HepG2 (cell line): ENCODE measurements at regions not wholly inside any gene's neighbourhood (a gene's known extent, or its start where the extent isn't known, plus 50 kb on each side); places are given as distances from the start of the nearest gene placed in this dataset.

Experiments
- AHR ChIP-seq: IDR thresholded peaks from 2 replicates; pipeline ENCODE4 v1.6.1; 2018; ENCODE audit warnings: missing genetic modification reagents, missing compliant biosample characterization
- ATF7-NPFF ChIP-seq: sonication (generic); formaldehyde crosslinking; IDR thresholded peaks from 2 replicates; pipeline ENCODE4 v1.8.1; 2023; ENCODE audit warnings: mild to moderate bottlenecking, low read depth, missing genetic modification reagents, moderate library complexity
- CBFB ChIP-seq: sonication (generic); formaldehyde crosslinking; IDR thresholded peaks from 2 replicates; pipeline ENCODE4 v1.4.0; 2020; ENCODE audit warnings: missing genetic modification reagents
- CREM ChIP-seq, 2 experiments: sonication (generic) in 1 of 2; formaldehyde crosslinking in 1 of 2; IDR thresholded peaks; 2 replicates each; pipeline versions ENCODE4 v1.4.0 to v1.6.1; 2016 to 2020; ENCODE audit warnings: antibody characterized with exemption in 1 of 2, mild to moderate bottlenecking in 1 of 2, missing genetic modification reagents in 1 of 2
- JUN ChIP-seq: sonication (generic); formaldehyde crosslinking; IDR thresholded peaks from 2 replicates; pipeline ENCODE4 v1.4.0; 2020; ENCODE audit warnings: mild to moderate bottlenecking, missing genetic modification reagents
- KLF12 ChIP-seq: sonication (generic); formaldehyde crosslinking; IDR thresholded peaks from 2 replicates; pipeline ENCODE4 v1.4.0; 2020; ENCODE audit warnings: missing genetic modification reagents, borderline replicate concordance
- MAZ ChIP-seq, 2 experiments: sonication (generic) in 1 of 2; formaldehyde crosslinking in 1 of 2; IDR thresholded peaks; 2 replicates each; pipeline versions ENCODE4 v1.5.0 to v1.6.1; 2012 to 2020; ENCODE audit warnings: low read depth in 2 of 2, mild to moderate bottlenecking in 2 of 2, borderline replicate concordance in 1 of 2, improper control_type of control experiment in 1 of 2, low read length in 1 of 2, missing genetic modification reagents in 1 of 2, moderate library complexity in 1 of 2
- MLLT10 ChIP-seq: sonication (generic); formaldehyde crosslinking; IDR thresholded peaks from 2 replicates; pipeline ENCODE4 v1.4.0; 2020; ENCODE audit warnings: missing genetic modification reagents
- NFIC ChIP-seq: IDR thresholded peaks from 2 replicates; pipeline ENCODE4 v1.6.1; 2012; ENCODE audit warnings: mild to moderate bottlenecking, low read length, inconsistent platforms
- PAWR ChIP-seq: sonication (generic); formaldehyde crosslinking; IDR thresholded peaks from 2 replicates; pipeline ENCODE4 v1.4.0; 2020; ENCODE audit warnings: missing genetic modification reagents, mild to moderate bottlenecking, borderline replicate concordance
- SMAD3 ChIP-seq: sonication (generic); formaldehyde crosslinking; IDR thresholded peaks from 2 replicates; pipeline ENCODE4 v1.4.0; 2020; ENCODE audit warnings: missing genetic modification reagents
- SNAPC2 ChIP-seq: sonication (generic); formaldehyde crosslinking; IDR thresholded peaks from 2 replicates; pipeline ENCODE4 v1.8.1; 2022; ENCODE audit warnings: mild to moderate bottlenecking, missing genetic modification reagents
- TAF15 ChIP-seq: fragments of 200-400 bp; formaldehyde crosslinking; IDR thresholded peaks from one replicate; pipeline ENCODE4 v1.6.1; 2018; ENCODE audit warnings: mild to moderate bottlenecking, low read depth, low read length; ENCODE audit not compliant: poor library complexity, severe bottlenecking
- TOE1 ChIP-seq: sonication (generic); formaldehyde crosslinking; IDR thresholded peaks from 2 replicates; pipeline ENCODE4 v1.4.0; 2020; ENCODE audit warnings: mild to moderate bottlenecking, missing genetic modification reagents
- ZFP36L2 ChIP-seq: sonication (generic); formaldehyde crosslinking; IDR thresholded peaks from 2 replicates; pipeline ENCODE4 v1.4.0; 2020; ENCODE audit warnings: missing genetic modification reagents
- ZNF430 ChIP-seq: sonication (generic); formaldehyde crosslinking; IDR thresholded peaks from 2 replicates; pipeline ENCODE4 v1.9.0; 2021; ENCODE audit warnings: mild to moderate bottlenecking, missing genetic modification reagents
- ZNF501 ChIP-seq: sonication (generic); formaldehyde crosslinking; IDR thresholded peaks from 2 replicates; pipeline ENCODE4 v1.5.1; 2020; ENCODE audit warnings: mild to moderate bottlenecking, moderate library complexity, missing genetic modification reagents
- ZNF510 ChIP-seq: sonication (generic); formaldehyde crosslinking; IDR thresholded peaks from 2 replicates; pipeline ENCODE4 v1.4.0; 2020; ENCODE audit warnings: low read depth, mild to moderate bottlenecking, missing genetic modification reagents
- ZNF556 ChIP-seq: sonication (generic); formaldehyde crosslinking; IDR thresholded peaks from 2 replicates; pipeline ENCODE4 v1.4.0; 2020; ENCODE audit warnings: mild to moderate bottlenecking, missing genetic modification reagents, borderline replicate concordance
- ZNF557 ChIP-seq: sonication (generic); formaldehyde crosslinking; IDR thresholded peaks from 2 replicates; pipeline ENCODE4 v1.4.0; 2020; ENCODE audit warnings: missing genetic modification reagents
- TF ChIP-seq, protein P1 (sequence below): sonication (generic); IDR thresholded peaks from 2 replicates; pipeline ENCODE4 v1.6.1; 2016; ENCODE audit warnings: low read depth, borderline replicate concordance
- TF ChIP-seq, protein P2 (sequence below): sonication (generic); formaldehyde crosslinking; IDR thresholded peaks from 2 replicates; pipeline ENCODE4 v1.4.0; 2020; ENCODE audit warnings: mild to moderate bottlenecking, missing genetic modification reagents, borderline replicate concordance
- TF ChIP-seq, protein P3 (sequence below), 2 experiments: sonication (generic) in 1 of 2; formaldehyde crosslinking in 1 of 2; IDR thresholded peaks; 2 replicates each; pipeline versions ENCODE4 v1.4.0 to v1.6.1; 2018 to 2020; ENCODE audit warnings: missing genetic modification reagents in 2 of 2, borderline replicate concordance in 1 of 2, low read depth in 1 of 2, mild to moderate bottlenecking in 1 of 2, missing biosample characterization in 1 of 2

DNA sequence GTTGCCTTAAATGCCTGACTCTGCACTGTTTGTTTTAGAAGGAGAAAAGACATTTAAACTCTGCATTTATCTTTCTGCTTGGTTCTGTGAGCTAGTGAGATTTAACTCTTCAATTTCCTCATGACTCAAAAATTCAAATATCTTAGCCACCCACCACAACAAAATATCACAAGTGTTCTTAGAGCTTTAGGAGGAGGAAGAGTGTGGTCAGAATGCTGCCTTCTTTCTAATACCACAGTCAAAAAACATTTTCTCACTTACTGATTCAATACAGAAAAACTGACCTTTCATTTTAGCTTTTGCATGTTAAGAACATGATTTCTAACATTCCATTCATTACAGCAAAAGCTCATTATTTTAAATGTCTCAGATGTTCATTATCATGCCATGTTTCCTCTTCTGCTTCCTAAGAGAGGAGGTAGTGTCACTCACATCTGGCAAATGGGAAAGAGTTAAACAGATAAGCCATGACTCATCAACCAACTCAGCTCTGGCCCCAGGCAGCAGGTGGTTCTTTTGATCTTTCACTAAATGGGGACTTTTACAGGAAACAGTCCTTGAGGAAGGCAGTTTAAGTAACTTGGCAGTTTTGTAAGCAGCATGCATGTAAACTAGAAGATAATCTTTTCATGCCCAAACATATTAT, 56.4 kb upstream of the RNU6-8 start (continued):
- no peak for TF ChIP-seq NFIC
- TF ChIP-seq ZNF510 (CRISPR knock-in tag), result no peak
- no peak for TF ChIP-seq ATF7-NPFF (CRISPR knock-in tag)
- no peak for TF ChIP-seq AHR (CRISPR knock-in tag)
- TF ChIP-seq MLLT10, result no peak
- no peak for TF ChIP-seq TAF15
- no peak for TF ChIP-seq ZNF557 (CRISPR knock-in tag)
- TF ChIP-seq TOE1, result no peak
- no peak for TF ChIP-seq CBFB (CRISPR knock-in tag)
- 0 out of 2 replicates have a peak, but pooled peaks have one; percentile 15 for TF ChIP-seq ZNF556 (CRISPR knock-in tag)
- TF ChIP-seq ZNF430 (CRISPR knock-in tag), result no peak
- TF ChIP-seq MAZ (IDR thresholded peaks at IDR 0.05; ENCODE audit: borderline replicate concordance, low read depth, low read length), result no peak
- TF ChIP-seq MAZ (CRISPR knock-in tag; IDR thresholded peaks at IDR 0.05; ENCODE audit: low read depth), result no peak
- peak; percentile 63 for TF ChIP-seq CREM (IDR thresholded peaks at IDR 0.05)
- TF ChIP-seq CREM (CRISPR knock-in tag; IDR thresholded peaks at IDR 0.05), result no peak
- TF ChIP-seq ZNF501 (CRISPR knock-in tag), result no peak
- TF ChIP-seq, protein P1, sequence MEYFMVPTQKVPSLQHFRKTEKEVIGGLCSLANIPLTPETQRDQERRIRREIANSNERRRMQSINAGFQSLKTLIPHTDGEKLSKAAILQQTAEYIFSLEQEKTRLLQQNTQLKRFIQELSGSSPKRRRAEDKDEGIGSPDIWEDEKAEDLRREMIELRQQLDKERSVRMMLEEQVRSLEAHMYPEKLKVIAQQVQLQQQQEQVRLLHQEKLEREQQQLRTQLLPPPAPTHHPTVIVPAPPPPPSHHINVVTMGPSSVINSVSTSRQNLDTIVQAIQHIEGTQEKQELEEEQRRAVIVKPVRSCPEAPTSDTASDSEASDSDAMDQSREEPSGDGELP, result peak; percentile 72; the same call in 1 of the 2 replicates
- TF ChIP-seq PAWR (CRISPR knock-in tag), result no peak
- TF ChIP-seq, protein P2, sequence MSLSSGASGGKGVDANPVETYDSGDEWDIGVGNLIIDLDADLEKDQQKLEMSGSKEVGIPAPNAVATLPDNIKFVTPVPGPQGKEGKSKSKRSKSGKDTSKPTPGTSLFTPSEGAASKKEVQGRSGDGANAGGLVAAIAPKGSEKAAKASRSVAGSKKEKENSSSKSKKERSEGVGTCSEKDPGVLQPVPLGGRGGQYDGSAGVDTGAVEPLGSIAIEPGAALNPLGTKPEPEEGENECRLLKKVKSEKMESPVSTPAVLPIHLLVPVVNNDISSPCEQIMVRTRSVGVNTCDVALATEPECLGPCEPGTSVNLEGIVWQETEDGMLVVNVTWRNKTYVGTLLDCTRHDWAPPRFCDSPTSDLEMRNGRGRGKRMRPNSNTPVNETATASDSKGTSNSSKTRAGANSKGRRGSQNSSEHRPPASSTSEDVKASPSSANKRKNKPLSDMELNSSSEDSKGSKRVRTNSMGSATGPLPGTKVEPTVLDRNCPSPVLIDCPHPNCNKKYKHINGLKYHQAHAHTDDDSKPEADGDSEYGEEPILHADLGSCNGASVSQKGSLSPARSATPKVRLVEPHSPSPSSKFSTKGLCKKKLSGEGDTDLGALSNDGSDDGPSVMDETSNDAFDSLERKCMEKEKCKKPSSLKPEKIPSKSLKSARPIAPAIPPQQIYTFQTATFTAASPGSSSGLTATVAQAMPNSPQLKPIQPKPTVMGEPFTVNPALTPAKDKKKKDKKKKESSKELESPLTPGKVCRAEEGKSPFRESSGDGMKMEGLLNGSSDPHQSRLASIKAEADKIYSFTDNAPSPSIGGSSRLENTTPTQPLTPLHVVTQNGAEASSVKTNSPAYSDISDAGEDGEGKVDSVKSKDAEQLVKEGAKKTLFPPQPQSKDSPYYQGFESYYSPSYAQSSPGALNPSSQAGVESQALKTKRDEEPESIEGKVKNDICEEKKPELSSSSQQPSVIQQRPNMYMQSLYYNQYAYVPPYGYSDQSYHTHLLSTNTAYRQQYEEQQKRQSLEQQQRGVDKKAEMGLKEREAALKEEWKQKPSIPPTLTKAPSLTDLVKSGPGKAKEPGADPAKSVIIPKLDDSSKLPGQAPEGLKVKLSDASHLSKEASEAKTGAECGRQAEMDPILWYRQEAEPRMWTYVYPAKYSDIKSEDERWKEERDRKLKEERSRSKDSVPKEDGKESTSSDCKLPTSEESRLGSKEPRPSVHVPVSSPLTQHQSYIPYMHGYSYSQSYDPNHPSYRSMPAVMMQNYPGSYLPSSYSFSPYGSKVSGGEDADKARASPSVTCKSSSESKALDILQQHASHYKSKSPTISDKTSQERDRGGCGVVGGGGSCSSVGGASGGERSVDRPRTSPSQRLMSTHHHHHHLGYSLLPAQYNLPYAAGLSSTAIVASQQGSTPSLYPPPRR (CRISPR knock-in tag), result no peak
- TF ChIP-seq SMAD3 (CRISPR knock-in tag), result no peak; the same call in 1 of the 2 replicates
- TF ChIP-seq, protein P3, sequence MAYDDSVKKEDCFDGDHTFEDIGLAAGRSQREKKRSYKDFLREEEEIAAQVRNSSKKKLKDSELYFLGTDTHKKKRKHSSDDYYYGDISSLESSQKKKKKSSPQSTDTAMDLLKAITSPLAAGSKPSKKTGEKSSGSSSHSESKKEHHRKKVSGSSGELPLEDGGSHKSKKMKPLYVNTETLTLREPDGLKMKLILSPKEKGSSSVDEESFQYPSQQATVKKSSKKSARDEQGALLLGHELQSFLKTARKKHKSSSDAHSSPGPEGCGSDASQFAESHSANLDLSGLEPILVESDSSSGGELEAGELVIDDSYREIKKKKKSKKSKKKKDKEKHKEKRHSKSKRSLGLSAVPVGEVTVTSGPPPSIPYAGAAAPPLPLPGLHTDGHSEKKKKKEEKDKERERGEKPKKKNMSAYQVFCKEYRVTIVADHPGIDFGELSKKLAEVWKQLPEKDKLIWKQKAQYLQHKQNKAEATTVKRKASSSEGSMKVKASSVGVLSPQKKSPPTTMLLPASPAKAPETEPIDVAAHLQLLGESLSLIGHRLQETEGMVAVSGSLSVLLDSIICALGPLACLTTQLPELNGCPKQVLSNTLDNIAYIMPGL (CRISPR knock-in tag; IDR thresholded peaks at IDR 0.05; ENCODE audit: borderline replicate concordance in 1 of 2, low read depth in 1 of 2), result no peak; a peak in 1 of 4 replicates
- peak; percentile 86; the same call in 1 of the 2 replicates for TF ChIP-seq JUN (CRISPR knock-in tag)
- no peak for TF ChIP-seq ZFP36L2 (CRISPR knock-in tag)
- TF ChIP-seq SNAPC2 (CRISPR knock-in tag), result no peak
- TF ChIP-seq KLF12, result no peak
